Suprapubic skin (tissue), 3 donors: ENCODE measurements at regions not wholly inside any gene's neighbourhood (a gene's known extent, or its start where the extent isn't known, plus 50 kb on each side); places are given as distances from the start of the nearest gene placed in this dataset.

Source experiments
- POLR2AphosphoS5 ChIP-seq, 3 donors: sonication (generic); formaldehyde crosslinking; IDR thresholded peaks; one replicate each; pipeline ENCODE4 v1.6.1; 2017; ENCODE audit warnings: antibody characterized with exemption in 3 of 3
- TF ChIP-seq, protein P1 (sequence below), 2 donors: fragments of 200-600 bp in 1 of 2; fragments of 450-650 bp in 1 of 2; sonication (generic) in 1 of 2; IDR thresholded peaks; one replicate each; pipeline ENCODE4 v1.5.1; 2016 to 2019; ENCODE audit warnings: antibody characterized with exemption in 2 of 2, mild to moderate bottlenecking in 1 of 2, moderate library complexity in 1 of 2

DNA sequence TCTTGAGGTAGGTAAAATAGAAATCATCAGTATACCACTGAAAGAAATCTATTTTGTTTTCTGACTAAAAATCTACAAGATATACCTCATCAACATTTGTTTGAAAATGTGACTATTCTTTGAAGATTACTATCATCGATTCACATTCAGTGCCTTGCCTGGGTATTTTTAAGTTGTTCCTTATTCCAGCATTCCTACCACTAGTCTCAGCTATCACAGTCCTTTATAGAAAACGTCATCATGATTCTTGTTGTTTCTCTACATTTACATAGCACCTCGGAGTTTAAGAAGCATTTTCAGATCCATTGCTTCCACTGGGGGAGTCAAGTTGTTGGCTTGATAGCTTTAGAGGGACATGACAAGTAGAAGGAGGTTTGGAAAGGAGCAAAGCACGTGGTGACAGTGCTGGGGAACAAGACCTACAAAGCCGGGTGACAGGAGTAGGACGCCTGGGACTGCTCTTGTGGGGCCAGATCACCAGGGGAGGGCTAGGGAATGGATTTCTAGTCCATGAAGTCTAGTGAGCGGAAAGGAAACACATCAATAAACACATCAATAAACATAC lies 61.5 kb downstream of the HES1 start:
- TF ChIP-seq, protein P1, sequence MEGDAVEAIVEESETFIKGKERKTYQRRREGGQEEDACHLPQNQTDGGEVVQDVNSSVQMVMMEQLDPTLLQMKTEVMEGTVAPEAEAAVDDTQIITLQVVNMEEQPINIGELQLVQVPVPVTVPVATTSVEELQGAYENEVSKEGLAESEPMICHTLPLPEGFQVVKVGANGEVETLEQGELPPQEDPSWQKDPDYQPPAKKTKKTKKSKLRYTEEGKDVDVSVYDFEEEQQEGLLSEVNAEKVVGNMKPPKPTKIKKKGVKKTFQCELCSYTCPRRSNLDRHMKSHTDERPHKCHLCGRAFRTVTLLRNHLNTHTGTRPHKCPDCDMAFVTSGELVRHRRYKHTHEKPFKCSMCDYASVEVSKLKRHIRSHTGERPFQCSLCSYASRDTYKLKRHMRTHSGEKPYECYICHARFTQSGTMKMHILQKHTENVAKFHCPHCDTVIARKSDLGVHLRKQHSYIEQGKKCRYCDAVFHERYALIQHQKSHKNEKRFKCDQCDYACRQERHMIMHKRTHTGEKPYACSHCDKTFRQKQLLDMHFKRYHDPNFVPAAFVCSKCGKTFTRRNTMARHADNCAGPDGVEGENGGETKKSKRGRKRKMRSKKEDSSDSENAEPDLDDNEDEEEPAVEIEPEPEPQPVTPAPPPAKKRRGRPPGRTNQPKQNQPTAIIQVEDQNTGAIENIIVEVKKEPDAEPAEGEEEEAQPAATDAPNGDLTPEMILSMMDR (IDR thresholded peaks at IDR 0.05) = no peak
- no peak for TF ChIP-seq POLR2AphosphoS5 (IDR thresholded peaks at IDR 0.05)
